ENCODE measurements at regions not wholly inside any gene's neighbourhood (a gene's known extent, or its start where the extent isn't known, plus 50 kb on each side); places are given as distances from the start of the nearest gene placed in this dataset.
A peak's percentile ranks its signal among the peaks of the same experiment; 100 is the strongest.

- Mint-ChIP-seq H3K27ac (no peak overlapping the region), H3K4me1 (peaks cover 6% of the 10 kb centered on the region), H3K4me3 (no peak overlapping the region), H3K27me3 (peaks cover 7% of the 10 kb centered on the region), H3K36me3 (ENCODE audit: low read depth) (peaks cover 2% of the 10 kb centered on the region)
- DNase-seq (peak; percentile 13 to 27 (median 25)), ATAC-seq (peak; percentile 99)
- H3K9me3 ChIP-seq (ENCODE audit: control insufficient read depth, low read length, poor library complexity, severe bottlenecking): no peaks in the 10 kb centered on the region
Measured at GRCh38 chr2:191758518-191759507, 80.9 kb downstream of the NABP1 start.

GRCh38 chr2:191759680-191760079, 81.7 kb downstream of the NABP1 start:
- Mint-ChIP-seq H3K4me1 (peaks cover 6% of the 10 kb centered on the region), H3K4me3 (no peak overlapping the region), H3K27me3 (peaks cover 7% of the 10 kb centered on the region), H3K27ac (no peak overlapping the region), H3K36me3 (ENCODE audit: low read depth) (peaks cover 2% of the 10 kb centered on the region)
- DNase-seq (no peak), ATAC-seq (no peak)
- H3K9me3 ChIP-seq (ENCODE audit: control insufficient read depth, low read length, poor library complexity, severe bottlenecking): no peaks in the 10 kb centered on the region

DNA sequence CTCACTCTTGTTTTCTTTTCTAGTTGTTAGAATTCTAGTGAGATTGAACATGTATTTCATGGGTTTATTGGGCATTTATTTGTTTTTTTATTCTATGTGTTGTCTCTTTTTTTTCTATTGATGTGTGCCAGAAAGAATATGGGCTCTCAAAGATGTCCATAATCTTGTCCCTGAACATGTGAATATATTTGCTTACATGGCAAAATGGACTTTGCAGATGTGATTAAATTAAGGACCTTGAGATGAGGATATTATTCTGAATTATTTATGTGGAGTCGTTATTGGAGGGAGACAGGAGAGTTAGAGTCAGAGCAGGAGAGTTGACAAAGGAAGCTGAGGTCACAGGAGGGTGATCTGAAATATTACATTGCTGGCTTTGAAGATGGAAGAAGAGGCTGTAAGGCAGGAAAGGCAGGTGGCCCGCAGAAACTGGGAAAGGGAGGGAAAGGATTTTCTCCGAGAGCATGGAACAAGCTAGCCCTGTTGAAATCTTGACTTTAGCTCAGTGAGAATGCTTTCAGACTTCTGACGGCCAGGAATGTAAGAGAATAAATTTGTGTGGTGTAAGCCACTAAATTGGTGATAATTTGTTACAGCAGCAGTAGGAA, 82.8 kb downstream of the NABP1 start:
- H3K36me3 Mint-ChIP-seq (ENCODE audit: low read depth): peaks cover 2% of the 10 kb centered on the region
- no peaks in the 10 kb centered on the region for H3K9me3 ChIP-seq (ENCODE audit: control insufficient read depth, low read length, poor library complexity, severe bottlenecking)
- DNase-seq: no peak
- H3K4me1 Mint-ChIP-seq: peaks cover 6% of the 10 kb centered on the region
- no peak for ATAC-seq
- H3K27ac Mint-ChIP-seq: no peak overlapping the region
- H3K4me3 Mint-ChIP-seq: no peak overlapping the region
- H3K27me3 Mint-ChIP-seq: peaks cover 7% of the 10 kb centered on the region

GRCh38 chr2:191773136-191773535, 73.8 kb downstream of the CAVIN2 start:
- no peaks in the 10 kb centered on the region for H3K9me3 ChIP-seq (ENCODE audit: control insufficient read depth, low read length, poor library complexity, severe bottlenecking)
- Mint-ChIP-seq H3K27me3 (peaks cover 6% of the 10 kb centered on the region), H3K36me3 (ENCODE audit: low read depth) (peaks cover 2% of the 10 kb centered on the region), H3K4me1 (no peaks in the 10 kb centered on the region), H3K4me3 (no peak overlapping the region), H3K27ac (no peak overlapping the region)
- ATAC-seq (no peak), DNase-seq (no peak)

DNA sequence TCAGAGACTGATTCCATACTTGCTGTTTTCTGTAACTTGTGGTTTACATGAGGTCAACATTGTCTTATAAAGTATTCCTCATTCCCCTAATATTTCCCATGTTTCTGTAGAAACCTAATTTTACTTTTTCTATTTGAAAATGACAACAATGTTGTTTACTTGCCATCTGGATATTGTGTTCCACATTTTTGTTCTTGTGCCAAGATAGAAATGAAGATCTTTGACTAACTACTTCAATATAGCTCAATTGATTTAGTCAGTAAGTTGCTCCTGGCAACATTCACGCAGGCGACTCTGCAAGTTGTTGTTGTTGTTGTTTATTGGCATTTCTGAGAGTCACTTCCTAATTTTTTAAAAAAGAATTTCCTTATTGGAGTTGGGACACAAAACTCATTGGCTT, 69.5 kb downstream of the CAVIN2 start:
- DNase-seq: no peak
- Mint-ChIP-seq H3K27me3 (peaks cover 6% of the 10 kb centered on the region), H3K4me1 (no peaks in the 10 kb centered on the region), H3K27ac (no peak overlapping the region), H3K36me3 (ENCODE audit: low read depth) (peaks cover 2% of the 10 kb centered on the region), H3K4me3 (no peak overlapping the region)
- H3K9me3 ChIP-seq (ENCODE audit: control insufficient read depth, low read length, poor library complexity, severe bottlenecking): no peaks in the 10 kb centered on the region
- no peak for ATAC-seq

DNA sequence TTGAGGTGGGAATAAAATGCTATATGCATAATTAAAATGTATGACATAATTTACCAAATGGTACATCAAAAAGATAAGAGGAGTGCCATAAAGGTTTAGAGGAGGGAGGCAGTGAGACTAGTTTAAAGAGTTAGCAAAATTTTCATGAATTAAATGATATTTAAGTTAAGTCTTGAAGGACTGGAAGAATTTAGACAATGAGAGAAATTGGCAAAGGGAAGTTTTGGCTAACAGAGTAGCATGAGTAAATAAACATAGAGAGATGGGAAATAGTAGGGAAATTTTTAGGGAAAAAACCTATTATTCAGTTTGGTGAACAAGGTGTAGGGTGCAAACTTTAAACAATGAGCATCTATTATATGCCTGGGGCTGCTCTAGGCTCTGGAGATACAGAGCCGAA, 68.8 kb downstream of the CAVIN2 start:
- Mint-ChIP-seq H3K27ac (no peak overlapping the region), H3K4me3 (no peak overlapping the region), H3K36me3 (ENCODE audit: low read depth) (peaks cover 2% of the 10 kb centered on the region), H3K4me1 (no peaks in the 10 kb centered on the region), H3K27me3 (peaks cover 6% of the 10 kb centered on the region)
- no peak for DNase-seq
- ATAC-seq: no peak
- H3K9me3 ChIP-seq (ENCODE audit: control insufficient read depth, low read length, poor library complexity, severe bottlenecking): no peaks in the 10 kb centered on the region

DNA sequence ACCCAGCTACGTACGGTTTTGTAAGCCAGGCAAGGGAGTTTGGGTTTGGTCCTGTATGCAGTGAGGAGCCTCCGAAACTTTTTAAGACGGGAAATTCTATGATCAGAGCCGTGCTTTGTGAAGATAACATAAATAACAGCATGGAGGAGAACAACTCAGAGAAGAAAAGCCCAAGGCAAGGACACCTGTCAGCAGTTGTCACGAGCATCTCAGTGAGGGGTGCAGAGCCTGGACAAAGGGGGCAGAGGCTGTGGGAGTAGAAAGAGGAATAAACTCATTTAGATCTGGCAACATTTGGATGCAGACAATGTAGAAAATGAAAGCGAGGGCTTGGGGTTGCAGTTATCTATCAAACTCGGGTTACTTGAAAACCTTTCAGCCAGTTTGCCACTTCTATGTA, 64.5 kb downstream of the CAVIN2 start:
- H3K4me3 Mint-ChIP-seq: no peak overlapping the region
- no peaks in the 10 kb centered on the region for H3K9me3 ChIP-seq (ENCODE audit: control insufficient read depth, low read length, poor library complexity, severe bottlenecking)
- no peak overlapping the region for H3K27ac Mint-ChIP-seq
- no peaks in the 10 kb centered on the region for H3K36me3 Mint-ChIP-seq (ENCODE audit: low read depth)
- H3K4me1 Mint-ChIP-seq: peaks cover 6% of the 10 kb centered on the region
- ATAC-seq (no peak), DNase-seq (no peak)
- peaks cover 2% of the 10 kb centered on the region for H3K27me3 Mint-ChIP-seq

GRCh38 chr2:191783416-191783815, 63.5 kb downstream of the CAVIN2 start:
- Mint-ChIP-seq H3K36me3 (ENCODE audit: low read depth) (no peaks in the 10 kb centered on the region), H3K27ac (no peak overlapping the region), H3K27me3 (peaks cover 11% of the 10 kb centered on the region), H3K4me3 (no peak overlapping the region), H3K4me1 (peaks cover 8% of the 10 kb centered on the region)
- ATAC-seq (no peak), DNase-seq (no peak)
- no peaks in the 10 kb centered on the region for H3K9me3 ChIP-seq (ENCODE audit: control insufficient read depth, low read length, poor library complexity, severe bottlenecking)

All from T-helper 17 cell (primary cell).